GM18507 (cell line): ENCODE measurements at regions not wholly inside any gene's neighbourhood (a gene's known extent, or its start where the extent isn't known, plus 50 kb on each side); places are given as distances from the start of the nearest gene placed in this dataset.

ENCODE experiments used
- DNase-seq: peaks from one replicate; pipeline ENCODE4 v3.0.0; 2011; ENCODE audit warnings: low read depth; ENCODE audit not compliant: insufficient read length; ENCODE audit errors: extremely low spot score
- FAIRE-seq: peaks from 2 replicates; lab custom pipeline; 2011; peaks lifted over from hg19 to GRCh38; lab: Jason Lieb, UNC

DNA sequence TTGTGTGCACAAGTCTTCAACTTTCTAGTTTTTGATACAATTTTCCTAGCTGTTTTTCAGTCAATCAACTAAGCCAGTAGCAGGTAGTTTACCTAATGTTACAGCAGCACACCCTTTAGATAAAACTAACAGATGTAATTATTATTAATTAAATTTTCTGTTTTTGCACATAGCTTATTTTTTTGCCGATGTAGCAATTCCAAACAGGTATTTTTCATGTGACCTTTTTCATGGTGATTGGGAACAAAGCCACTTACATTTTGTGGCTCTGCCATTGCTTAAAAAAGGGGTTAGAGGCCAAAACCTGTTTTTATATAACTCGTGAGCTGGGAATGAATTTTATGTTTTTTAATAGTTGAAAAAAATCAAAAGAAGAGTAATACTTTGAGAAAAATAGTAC is 724.5 kb downstream of the FAM181B start:
- no peak for DNase-seq
- no peak for FAIRE-seq

DNA sequence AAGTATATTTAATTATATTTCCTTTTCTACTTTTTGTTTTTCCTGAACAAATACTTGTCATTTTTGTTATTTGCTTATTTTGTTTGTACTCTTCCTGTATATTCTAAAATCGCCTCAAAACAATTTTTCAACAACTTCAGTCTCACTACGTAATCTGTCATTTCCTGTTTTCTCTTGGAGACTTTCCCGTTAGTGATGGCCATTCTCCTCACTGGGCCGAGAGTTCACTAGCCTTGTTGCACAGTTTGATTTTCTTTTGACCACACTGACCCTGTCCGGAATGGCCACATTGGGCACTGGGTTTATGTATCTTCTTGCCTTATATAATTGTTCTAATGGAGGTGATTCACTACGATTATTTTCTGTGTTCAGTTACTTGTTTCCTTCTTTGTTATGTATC is 726.1 kb downstream of the FAM181B start:
- DNase-seq = no peak
- no peak for FAIRE-seq

GRCh38 chr11:82004537-82005213 is 729.0 kb downstream of the FAM181B start:
- no peak for FAIRE-seq
- no peak for DNase-seq

DNA sequence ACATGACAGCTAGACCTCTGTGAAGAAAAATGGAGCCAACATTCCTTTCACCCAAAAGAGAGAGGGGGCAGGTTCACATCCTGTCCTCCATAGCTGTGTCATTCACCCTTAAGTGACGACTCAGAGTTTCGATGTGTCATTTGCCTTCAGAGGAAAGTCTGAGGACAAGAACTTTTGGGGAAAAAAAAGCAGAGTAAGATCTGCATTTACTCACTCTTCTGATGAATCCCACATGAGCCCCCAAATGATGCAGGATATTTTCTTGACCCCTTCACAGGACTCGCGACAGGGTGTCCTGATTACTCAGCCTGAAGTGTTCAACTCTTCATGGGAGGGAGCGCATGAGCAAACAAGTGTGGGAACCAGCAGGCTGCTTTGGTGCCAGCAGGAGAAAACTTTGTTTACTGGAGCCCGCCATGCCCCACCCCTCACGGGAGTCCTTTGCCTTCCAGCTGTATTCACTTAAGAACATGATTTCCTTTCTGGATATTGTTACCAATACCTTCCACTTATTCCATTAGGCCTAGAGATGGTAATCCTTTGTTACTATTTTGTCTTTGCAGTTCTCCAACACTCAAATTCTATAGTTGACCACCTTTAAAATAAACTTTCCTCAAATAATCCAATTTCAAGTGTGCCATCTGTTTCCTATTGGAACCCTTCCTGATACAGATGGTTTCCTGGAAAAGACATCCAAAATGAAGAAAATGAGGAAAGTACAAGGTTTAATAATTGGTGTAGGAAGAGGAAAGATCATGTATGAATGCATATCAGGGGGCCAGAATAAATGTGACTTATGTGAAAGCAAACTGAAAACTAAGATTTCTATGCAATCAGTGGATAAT is 729.8 kb downstream of the FAM181B start:
- no peak for FAIRE-seq
- no peak for DNase-seq

DNA sequence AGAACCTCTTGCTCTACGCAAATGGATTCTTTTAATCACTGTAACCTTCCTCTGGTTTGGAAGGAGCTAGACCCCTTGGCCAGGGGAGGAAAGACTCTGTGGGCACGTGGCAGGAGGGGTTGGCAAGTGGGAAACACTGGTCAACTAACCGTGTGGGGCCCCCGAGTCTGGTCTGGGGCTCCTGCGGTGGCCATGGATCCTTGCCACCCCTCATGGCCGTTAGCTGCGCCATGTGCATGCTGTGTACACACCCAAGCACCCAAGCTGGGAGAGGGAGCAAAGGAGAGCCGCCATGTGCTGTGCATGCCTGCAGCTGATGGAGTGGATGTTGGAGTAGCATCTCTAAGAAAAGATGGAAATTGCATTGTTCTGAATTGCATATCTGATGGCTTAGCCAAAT is 730.6 kb downstream of the FAM181B start:
- FAIRE-seq (no peak), DNase-seq (no peak)

GRCh38 chr11:81995889-81996288 is 737.8 kb downstream of the FAM181B start:
- no peak for FAIRE-seq
- DNase-seq = no peak

DNA sequence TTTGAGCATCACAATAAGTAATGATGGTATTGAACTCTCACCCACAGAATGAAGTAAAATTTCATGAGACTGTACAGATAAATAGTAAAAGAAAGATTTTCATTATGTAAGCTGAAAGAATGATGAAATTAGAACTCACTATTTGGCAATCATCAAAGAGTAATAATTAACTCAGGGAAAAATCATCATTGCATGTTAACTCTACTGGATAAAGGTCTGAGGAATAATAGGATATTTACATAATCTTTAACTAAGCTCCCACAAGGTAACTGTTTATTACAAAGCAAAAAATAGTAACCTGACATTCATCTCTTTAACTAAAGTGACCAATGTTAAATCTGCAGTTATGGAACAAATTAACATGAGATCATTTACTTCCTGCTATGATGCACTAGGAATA is 739.9 kb downstream of the FAM181B start:
- DNase-seq = no peak
- no peak for FAIRE-seq

GRCh38 chr11:81990659-81991443 is 742.8 kb downstream of the FAM181B start:
- DNase-seq = no peak
- no peak for FAIRE-seq

- DNase-seq (no peak), FAIRE-seq (no peak)
These were observed 744.6 kb downstream of the FAM181B start for GRCh38 chr11:81989093-81989492.

DNA sequence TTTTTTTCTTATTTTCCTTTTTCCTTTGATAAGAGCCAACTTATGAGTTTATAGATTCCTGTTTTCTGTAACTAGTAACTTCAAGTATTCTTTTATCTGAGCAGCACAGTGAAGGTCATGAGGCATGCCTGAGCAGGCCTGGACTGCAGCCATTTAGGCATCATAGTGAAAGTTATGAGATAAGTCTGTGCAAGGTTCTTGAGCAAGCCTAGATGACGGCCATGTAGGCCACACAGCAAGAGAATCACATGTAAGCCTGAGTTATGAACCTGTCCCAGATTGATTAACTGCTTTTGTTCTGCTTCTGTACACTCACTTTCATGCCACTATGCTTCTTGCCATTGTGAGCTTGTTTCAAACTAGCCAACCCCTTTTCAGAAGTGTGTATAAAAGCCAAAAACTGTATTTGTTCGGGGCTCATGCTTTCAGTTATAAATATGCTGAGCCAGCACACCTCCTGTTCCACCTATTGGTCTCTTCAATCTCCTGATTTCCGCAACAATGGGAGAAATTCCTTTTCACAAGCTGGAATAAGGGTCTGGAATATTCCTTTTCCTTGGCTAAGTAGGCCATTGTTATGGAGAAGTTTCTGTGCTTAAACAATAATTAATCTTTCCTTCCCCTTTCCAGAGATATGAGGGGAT is 745.7 kb downstream of the FAM181B start:
- no peak for DNase-seq
- no peak for FAIRE-seq

- DNase-seq (no peak), FAIRE-seq (no peak)
These were observed 747.0 kb downstream of the FAM181B start for GRCh38 chr11:81986556-81987161.

DNA sequence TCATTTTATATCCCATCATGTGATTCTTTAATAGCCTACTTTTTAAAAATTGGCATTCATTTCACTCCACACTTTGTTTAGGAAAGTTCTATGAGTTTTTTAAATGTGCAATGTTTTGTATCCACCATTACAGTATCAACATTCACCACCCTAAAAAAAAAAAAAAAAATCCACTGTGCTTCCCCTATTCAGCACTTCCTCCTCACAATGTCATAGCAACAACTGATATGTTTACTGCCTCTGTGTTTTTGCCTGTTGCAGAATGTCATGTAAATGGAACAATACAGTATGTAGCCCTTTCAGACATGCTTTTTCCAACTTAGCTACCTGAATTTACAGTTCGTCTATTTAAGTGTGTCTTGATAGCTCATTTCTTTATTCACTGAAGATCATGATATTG is 754.2 kb downstream of the FAM181B start:
- no peak for DNase-seq
- FAIRE-seq = no peak

- FAIRE-seq (no peak), DNase-seq (no peak)
These were observed 758.3 kb downstream of the FAM181B start for GRCh38 chr11:81975261-81975900.

GRCh38 chr11:81970886-81971285 is 762.8 kb downstream of the FAM181B start:
- no peak for FAIRE-seq
- no peak for DNase-seq

GRCh38 chr11:81967242-81967641 is 766.4 kb downstream of the FAM181B start:
- no peak for DNase-seq
- no peak for FAIRE-seq

- DNase-seq = no peak
- FAIRE-seq = no peak
These were observed 767.3 kb downstream of the FAM181B start for GRCh38 chr11:81966340-81966739.

- no peak for DNase-seq
These were observed 770.6 kb downstream of the FAM181B start for GRCh38 chr11:81963018-81963417.

DNA sequence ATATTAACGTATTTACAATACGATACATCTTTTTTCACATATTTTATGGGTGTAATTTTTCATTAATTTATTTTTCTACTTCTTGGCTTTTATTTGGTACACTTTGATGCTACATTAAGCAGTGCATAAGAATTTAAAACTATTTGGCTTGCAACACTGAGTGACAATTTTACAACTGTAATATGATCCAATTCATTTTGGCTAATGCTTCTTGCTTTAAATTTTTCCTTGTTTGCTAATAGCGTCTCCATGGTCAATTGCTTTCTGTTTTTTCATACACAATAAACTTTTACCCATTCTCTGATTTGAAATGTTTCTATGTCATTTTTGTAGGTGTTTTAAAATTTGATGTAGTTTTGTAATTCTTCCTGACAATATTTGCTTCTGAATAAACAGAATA is 773.2 kb downstream of the FAM181B start:
- FAIRE-seq (no peak), DNase-seq (no peak)

More at GRCh38 chr11:81963018-81963417, 770.6 kb downstream of the FAM181B start:
- no peak for FAIRE-seq

GRCh38 chr11:81959341-81959740 is 774.3 kb downstream of the FAM181B start:
- DNase-seq (no peak), FAIRE-seq (no peak)
